Stimulated activated effector memory CD8-positive, alpha-beta T cell treated with anti-CD3 and anti-CD28 coated beads, Interleukin-12 subunit alpha, Interleukin-12 subunit beta, amount 100 ng/mL, for 72 hours (primary cell): ENCODE measurements at regions not wholly inside any gene's neighbourhood (a gene's known extent, or its start where the extent isn't known, plus 50 kb on each side); places are given as distances from the start of the nearest gene placed in this dataset.
"Not testable (repeated sequence)": the region's sequence is repeated elsewhere in the genome, so short reads cannot be mapped to it uniquely, and the experiment has no call there.

Experiments
- ATAC-seq: fragments of 150-1000 bp; cut with Tn5 transposase; 2 replicates; pipeline ENCODE4 v1.10.0; 2021
- DNase-seq, 2 donors: peaks; one replicate each; pipeline ENCODE4 v3.0.0; 2021 to 2022; ENCODE audit warnings: low spot score in 2 of 2
- H3K27ac Mint-ChIP-seq: one replicate; pipeline ENCODE4 v1.8.0; 2022; ENCODE audit warnings: mild to moderate bottlenecking, mixed read lengths
- H3K36me3 Mint-ChIP-seq: one replicate; pipeline ENCODE4 v1.8.0; 2022; ENCODE audit warnings: mild to moderate bottlenecking, mixed read lengths
- H3K4me1 Mint-ChIP-seq: one replicate; pipeline ENCODE4 v1.8.0; 2022; ENCODE audit warnings: mixed read lengths
- H3K4me3 Mint-ChIP-seq: one replicate; pipeline ENCODE4 v1.8.0; 2022; ENCODE audit warnings: mild to moderate bottlenecking, mixed read lengths
- H3K9me3 Mint-ChIP-seq: one replicate; pipeline ENCODE4 v1.8.0; 2022; ENCODE audit warnings: mixed read lengths

GRCh38 chr6:100322886-100323285 lies 141.8 kb downstream of the SIM1 start:
- no peak for DNase-seq
- no peak for ATAC-seq
- H3K9me3 Mint-ChIP-seq, result peaks cover 11% of the 10 kb centered on the region

DNA sequence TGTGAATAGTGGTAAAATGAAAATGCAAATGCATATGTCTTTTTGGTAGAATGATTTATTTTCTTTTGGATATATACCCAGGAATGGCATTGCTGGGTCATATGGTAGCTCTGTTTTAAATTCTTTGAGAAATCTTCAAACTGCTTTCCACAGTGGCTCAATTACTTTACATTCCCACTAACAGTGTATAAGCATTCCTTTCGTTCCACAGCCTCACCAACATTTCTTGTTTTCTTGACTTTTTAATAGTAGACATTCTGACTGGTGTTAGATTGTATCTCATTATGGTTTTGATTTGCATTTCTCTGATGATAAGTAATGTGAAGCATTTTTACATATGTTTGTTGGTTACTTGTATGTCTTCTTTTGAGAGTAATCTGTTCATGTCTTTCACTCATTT lies 144.0 kb downstream of the SIM1 start:
- DNase-seq (no peak), ATAC-seq (no peak)
- H3K9me3 Mint-ChIP-seq, result peaks cover 11% of the 10 kb centered on the region
- H3K36me3 Mint-ChIP-seq, result no peaks in the 10 kb centered on the region
- H3K4me3 Mint-ChIP-seq, result no peak overlapping the region
- no peak overlapping the region for H3K27ac Mint-ChIP-seq
- H3K4me1 Mint-ChIP-seq, result no peaks in the 10 kb centered on the region

More at GRCh38 chr6:100322886-100323285, 141.8 kb downstream of the SIM1 start:
- no peaks in the 10 kb centered on the region for H3K4me1 Mint-ChIP-seq
- no peak overlapping the region for H3K4me3 Mint-ChIP-seq
- H3K27ac Mint-ChIP-seq, result no peak overlapping the region
- H3K36me3 Mint-ChIP-seq, result no peaks in the 10 kb centered on the region

DNA sequence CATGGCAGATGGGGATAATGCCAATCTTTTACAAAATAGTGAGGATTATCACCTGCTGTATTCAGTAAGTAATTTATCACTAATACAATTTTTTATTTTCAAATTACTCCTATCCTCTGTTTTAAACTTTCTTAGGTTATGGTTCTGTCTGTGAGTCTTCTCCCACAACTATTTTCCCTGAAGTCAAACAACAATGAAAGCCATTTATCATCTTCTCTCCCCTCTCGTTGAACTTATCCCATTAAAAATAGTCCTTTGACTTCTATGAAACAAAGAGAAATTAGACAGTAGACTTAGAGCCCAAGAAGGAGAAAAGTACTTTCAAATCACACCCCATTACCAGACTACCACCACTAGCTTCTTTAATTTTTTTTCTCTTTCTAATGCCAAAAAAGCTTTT lies 147.7 kb downstream of the SIM1 start:
- H3K4me1 Mint-ChIP-seq, result no peaks in the 10 kb centered on the region
- no peak for DNase-seq
- peaks cover 11% of the 10 kb centered on the region for H3K9me3 Mint-ChIP-seq
- ATAC-seq, result no peak
- H3K4me3 Mint-ChIP-seq, result no peak overlapping the region
- no peaks in the 10 kb centered on the region for H3K36me3 Mint-ChIP-seq
- no peak overlapping the region for H3K27ac Mint-ChIP-seq

DNA sequence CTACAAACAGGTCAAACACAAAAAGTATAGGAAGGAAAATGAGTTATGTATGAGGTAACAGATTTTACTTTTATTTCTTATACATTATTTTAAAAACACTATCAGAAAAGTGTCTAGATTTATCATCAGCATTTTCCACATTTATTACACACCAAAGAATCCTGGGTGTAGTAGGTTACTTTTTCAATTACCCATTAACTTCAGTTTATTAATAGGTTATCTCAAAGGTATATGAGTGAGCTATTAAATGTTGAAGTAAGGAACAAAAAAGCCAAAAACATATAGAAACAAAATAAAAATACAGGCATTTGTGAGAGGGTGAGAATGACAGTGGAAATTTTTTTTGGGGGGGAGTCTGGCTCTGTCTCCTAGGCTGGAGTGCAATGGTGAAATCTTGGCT lies 150.5 kb downstream of the SIM1 start:
- no peak for ATAC-seq
- DNase-seq, result no peak

DNA sequence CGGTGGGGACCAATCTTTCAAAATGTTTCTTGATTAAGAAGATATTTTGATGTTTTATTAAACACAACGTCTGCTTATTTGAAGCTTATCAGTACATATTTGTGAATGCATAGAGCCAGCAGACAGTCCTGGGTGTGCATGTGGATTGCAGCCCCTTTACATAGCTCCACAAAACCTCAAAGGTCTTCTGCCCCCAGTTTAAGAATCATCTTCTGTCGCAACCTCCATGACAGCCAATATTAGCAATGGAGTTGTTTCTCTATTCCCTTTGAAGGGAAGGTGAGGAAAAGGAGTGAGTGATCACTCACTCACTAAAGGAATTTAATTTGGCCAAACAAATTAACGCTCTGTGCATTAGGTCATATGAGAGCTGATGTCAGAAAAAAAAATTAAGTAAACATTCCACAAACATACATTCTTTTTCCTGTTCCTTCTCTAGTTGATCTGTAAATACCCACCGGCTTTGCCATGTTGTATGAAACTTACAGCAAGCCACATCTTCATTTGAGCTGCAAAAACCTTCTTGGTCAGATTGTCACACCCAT lies 152.9 kb downstream of the SIM1 start:
- H3K4me1 Mint-ChIP-seq, result no peaks in the 10 kb centered on the region
- no peak overlapping the region for H3K27ac Mint-ChIP-seq
- no peak overlapping the region for H3K4me3 Mint-ChIP-seq
- no peaks in the 10 kb centered on the region for H3K36me3 Mint-ChIP-seq
- DNase-seq, result no peak
- no peak for ATAC-seq
- no peaks in the 10 kb centered on the region for H3K9me3 Mint-ChIP-seq

More for the DNA sequence above, 150.5 kb downstream of the SIM1 start:
- Mint-ChIP-seq H3K4me1 (no peaks in the 10 kb centered on the region), H3K36me3 (no peaks in the 10 kb centered on the region), H3K27ac (no peak overlapping the region), H3K4me3 (no peak overlapping the region), H3K9me3 (no peaks in the 10 kb centered on the region)

DNA sequence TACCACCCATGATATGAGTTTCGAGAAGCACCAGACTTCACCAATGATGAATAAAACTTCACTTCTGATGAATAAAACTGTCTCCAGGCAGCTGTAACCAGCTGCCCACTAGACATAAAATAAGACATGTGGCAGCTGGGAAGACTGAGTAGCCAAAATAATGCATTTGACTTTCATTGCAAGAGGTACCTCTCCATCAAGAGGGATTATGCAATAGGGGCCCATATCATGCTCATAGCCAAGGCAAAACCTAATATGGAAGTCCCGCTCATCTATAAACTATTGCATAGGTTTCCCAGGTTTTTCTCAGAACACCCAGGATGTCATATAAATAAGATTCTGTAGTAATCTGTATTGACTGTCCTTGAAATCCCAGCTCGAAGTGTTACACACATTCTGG lies 155.5 kb downstream of the SIM1 start:
- Mint-ChIP-seq H3K36me3 (no peaks in the 10 kb centered on the region), H3K27ac (no peak overlapping the region)
- no peak for DNase-seq

DNA sequence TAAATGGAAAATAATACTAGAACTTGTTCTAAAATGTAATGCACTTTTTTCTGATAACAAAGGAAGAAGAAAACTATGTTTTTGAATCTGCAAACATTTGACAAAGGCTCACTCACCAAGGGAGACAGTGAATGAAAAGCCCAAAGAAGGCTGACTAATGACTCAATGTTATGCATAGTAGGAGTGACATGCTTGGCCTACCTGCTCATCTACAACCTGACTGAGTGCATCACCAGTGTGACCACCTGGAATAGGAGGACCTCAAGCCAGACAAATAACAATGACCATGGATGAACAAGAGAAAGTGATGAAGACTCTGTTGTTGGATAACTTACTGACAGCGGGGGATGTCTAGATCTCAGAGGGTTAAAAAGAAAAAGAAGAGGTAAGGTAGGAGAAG lies 157.2 kb downstream of the SIM1 start:
- Mint-ChIP-seq H3K4me3 (no peak overlapping the region), H3K4me1 (no peaks in the 10 kb centered on the region), H3K27ac (no peak overlapping the region), H3K36me3 (no peaks in the 10 kb centered on the region), H3K9me3 (no peaks in the 10 kb centered on the region)
- ATAC-seq, result no peak
- no peak for DNase-seq

More for the DNA sequence above, 155.5 kb downstream of the SIM1 start:
- ATAC-seq, result no peak
- no peak overlapping the region for H3K4me3 Mint-ChIP-seq
- H3K9me3 Mint-ChIP-seq, result no peaks in the 10 kb centered on the region
- H3K4me1 Mint-ChIP-seq, result no peaks in the 10 kb centered on the region

GRCh38 chr6:100305209-100305869 lies 159.4 kb downstream of the SIM1 start:
- H3K36me3 Mint-ChIP-seq, result no peaks in the 10 kb centered on the region
- no peak for DNase-seq
- no peak for ATAC-seq
- H3K27ac Mint-ChIP-seq, result no peak overlapping the region
- no peaks in the 10 kb centered on the region for H3K4me1 Mint-ChIP-seq
- no peaks in the 10 kb centered on the region for H3K9me3 Mint-ChIP-seq
- no peak overlapping the region for H3K4me3 Mint-ChIP-seq

- Mint-ChIP-seq H3K27ac (no peak overlapping the region), H3K4me1 (no peaks in the 10 kb centered on the region), H3K4me3 (no peak overlapping the region), H3K9me3 (no peaks in the 10 kb centered on the region), H3K36me3 (no peaks in the 10 kb centered on the region)
- ATAC-seq (no peak), DNase-seq (no peak)
These were observed 160.1 kb downstream of the SIM1 start for GRCh38 chr6:100304575-100304974.

DNA sequence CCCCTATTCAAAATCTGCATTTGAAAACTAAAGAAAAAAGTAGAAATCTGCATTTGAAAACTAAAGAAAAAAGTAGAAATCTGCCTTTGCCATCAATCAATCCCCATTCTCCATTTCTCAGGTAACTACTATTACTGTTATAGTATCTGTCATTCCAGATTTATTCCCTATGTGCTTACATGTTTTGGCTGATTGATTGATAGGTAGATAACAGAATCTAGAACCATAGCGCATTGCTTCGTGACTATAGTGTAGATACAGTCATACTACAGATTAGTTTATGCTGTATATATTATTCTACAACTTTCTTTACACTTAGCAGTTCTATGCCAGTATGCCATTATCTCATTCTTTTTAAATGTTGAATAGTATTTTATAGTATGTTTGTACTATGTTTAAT lies 163.0 kb downstream of the SIM1 start:
- no peak for ATAC-seq
- DNase-seq, result no peak
- no peak overlapping the region for H3K4me3 Mint-ChIP-seq
- H3K4me1 Mint-ChIP-seq, result no peaks in the 10 kb centered on the region
- H3K36me3 Mint-ChIP-seq, result no peaks in the 10 kb centered on the region
- H3K27ac Mint-ChIP-seq, result no peak overlapping the region
- H3K9me3 Mint-ChIP-seq, result no peaks in the 10 kb centered on the region

GRCh38 chr6:100300221-100300736 lies 164.4 kb downstream of the SIM1 start:
- Mint-ChIP-seq H3K9me3 (no peaks in the 10 kb centered on the region), H3K4me1 (no peaks in the 10 kb centered on the region), H3K27ac (no peak overlapping the region), H3K4me3 (no peak overlapping the region), H3K36me3 (no peaks in the 10 kb centered on the region)
- no peak for DNase-seq
- ATAC-seq, result no peak

DNA sequence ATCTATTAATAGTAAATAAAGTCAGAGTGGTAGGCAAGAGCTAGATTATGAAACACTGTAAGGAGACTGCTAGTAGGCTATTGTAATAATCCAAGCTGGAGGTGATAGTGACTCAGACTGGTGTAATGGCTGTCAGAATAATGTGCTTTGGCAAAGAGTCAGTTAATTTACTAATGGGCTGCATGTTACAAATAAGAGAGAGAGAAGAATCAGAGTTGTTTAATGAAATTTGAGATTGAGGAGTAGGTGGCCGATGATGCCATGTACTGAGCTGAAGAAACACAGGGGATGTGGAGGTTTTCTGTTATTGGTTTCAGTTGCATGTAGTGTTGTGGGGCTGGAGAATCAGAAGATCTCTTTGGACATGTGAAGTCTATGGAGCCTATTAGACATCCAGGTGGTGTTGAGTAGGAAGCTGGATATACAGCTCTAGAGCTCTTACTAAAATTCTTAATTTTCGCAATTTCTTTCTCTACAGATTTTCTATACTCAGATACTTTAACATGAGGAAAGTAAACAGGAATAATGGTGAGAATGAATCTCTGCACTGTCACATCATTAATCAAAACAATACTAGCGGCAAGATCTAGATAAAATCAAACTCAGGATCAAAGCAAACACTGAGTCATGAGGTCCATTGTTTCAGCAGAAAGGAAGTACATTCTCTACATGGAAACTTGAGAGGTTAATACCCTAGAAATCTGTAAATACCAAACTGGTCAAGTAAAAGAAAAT lies 167.7 kb downstream of the SIM1 start:
- no peak for ATAC-seq
- Mint-ChIP-seq H3K4me1 (no peaks in the 10 kb centered on the region), H3K36me3 (no peaks in the 10 kb centered on the region), H3K4me3 (no peak overlapping the region), H3K27ac (no peak overlapping the region), H3K9me3 (no peaks in the 10 kb centered on the region)
- no peak for DNase-seq

DNA sequence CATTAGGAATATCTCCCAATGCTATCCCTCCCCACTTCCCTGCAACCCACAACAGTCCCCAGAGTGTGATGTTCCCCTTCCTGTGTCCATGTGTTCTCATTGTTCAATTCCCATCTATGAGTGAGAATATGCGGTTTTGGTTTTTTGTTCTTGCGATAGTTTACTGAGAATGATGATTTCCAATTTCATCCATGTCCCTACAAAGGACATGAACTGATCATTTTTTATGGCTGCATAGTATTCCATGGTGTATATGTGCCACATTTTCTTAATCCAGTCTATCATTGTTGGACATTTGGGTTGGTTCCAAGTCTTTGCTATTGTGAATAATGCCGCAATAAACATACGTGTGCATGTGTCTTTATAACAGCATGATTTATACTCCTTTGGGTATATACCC lies 169.5 kb downstream of the SIM1 start:
- H3K4me1 Mint-ChIP-seq, H3K4me3 Mint-ChIP-seq, H3K9me3 Mint-ChIP-seq, H3K36me3 Mint-ChIP-seq, DNase-seq, ATAC-seq, H3K27ac Mint-ChIP-seq: not testable (repeated sequence)

- Mint-ChIP-seq H3K36me3 (no peaks in the 10 kb centered on the region), H3K27ac (no peak overlapping the region), H3K9me3 (no peaks in the 10 kb centered on the region), H3K4me1 (no peaks in the 10 kb centered on the region), H3K4me3 (no peak overlapping the region)
- DNase-seq, result no peak
- ATAC-seq, result no peak
These were observed 175.4 kb downstream of the SIM1 start for GRCh38 chr6:100289285-100289684.

DNA sequence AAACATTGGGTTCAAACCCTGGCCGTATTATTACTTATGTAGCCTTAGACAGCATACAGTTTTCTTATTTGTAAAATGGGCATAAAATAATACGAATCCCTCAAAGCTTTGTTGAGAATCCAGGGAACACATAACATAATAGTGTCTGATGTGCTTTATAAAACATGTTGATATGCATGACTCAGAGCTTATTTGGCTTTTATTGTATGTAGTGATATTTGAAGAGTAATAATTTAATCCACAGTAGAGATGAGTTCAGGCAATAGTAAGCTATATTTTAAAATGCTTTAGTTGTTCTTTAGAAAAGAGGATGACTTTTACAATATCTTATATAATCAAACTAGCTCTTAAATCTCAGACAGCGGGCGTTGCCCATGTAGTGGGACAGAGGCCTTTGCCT lies 176.4 kb downstream of the SIM1 start:
- no peaks in the 10 kb centered on the region for H3K4me1 Mint-ChIP-seq
- no peak overlapping the region for H3K27ac Mint-ChIP-seq
- no peaks in the 10 kb centered on the region for H3K9me3 Mint-ChIP-seq
- DNase-seq (no peak), ATAC-seq (no peak)
- H3K36me3 Mint-ChIP-seq, result no peaks in the 10 kb centered on the region
- H3K4me3 Mint-ChIP-seq, result no peak overlapping the region

DNA sequence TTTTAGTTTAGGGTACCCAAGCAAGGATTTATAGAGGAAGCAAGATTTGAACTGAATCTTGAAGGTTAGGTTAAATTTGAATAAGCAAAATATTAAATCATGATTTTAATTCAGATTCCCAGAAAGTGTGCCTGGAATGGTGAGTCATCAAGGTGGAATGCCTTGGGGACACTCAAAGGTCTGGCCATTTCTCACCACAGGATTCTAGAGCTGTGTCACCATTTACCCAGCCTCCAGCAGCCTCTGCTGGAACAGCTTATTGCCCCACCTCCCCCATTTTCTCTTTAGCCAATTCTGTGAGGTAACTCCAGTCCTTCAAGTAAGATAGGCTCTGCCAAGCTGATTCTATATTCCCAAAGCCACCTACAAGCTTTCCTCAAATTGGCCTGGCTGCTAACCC lies 181.4 kb downstream of the SIM1 start:
- no peak for ATAC-seq
- Mint-ChIP-seq H3K36me3 (no peaks in the 10 kb centered on the region), H3K27ac (no peak overlapping the region), H3K4me1 (no peaks in the 10 kb centered on the region), H3K4me3 (no peak overlapping the region), H3K9me3 (no peaks in the 10 kb centered on the region)
- DNase-seq, result no peak
